HG03378 (cell line): ENCODE measurements at regions not wholly inside any gene's neighbourhood (a gene's known extent, or its start where the extent isn't known, plus 50 kb on each side); places are given as distances from the start of the nearest gene placed in this dataset.
"Not testable (repeated sequence)": the region's sequence is repeated elsewhere in the genome, so short reads cannot be mapped to it uniquely, and the experiment has no call there.

Experiments used
- ATAC-seq: cut with Tn5 transposase; IDR thresholded peaks from one replicate; pipeline ENCODE4 v1.9.1; 2021; ENCODE audit warnings: mild to moderate bottlenecking, moderate library complexity; ENCODE audit not compliant: unreplicated experiment

- no peak for ATAC-seq
Measured at GRCh38 chr4:27620886-27621285, 760.2 kb downstream of the STIM2 start.

GRCh38 chr4:27624749-27625148, 764.1 kb downstream of the STIM2 start:
- ATAC-seq = no peak

GRCh38 chr4:27628609-27629008, 768.0 kb downstream of the STIM2 start:
- no peak for ATAC-seq

- ATAC-seq = no peak
Measured at GRCh38 chr4:27629532-27630225, 769.0 kb downstream of the STIM2 start.

- peak; percentile 79 for ATAC-seq
Measured at GRCh38 chr4:27635936-27636913, 775.6 kb downstream of the STIM2 start.

GRCh38 chr4:27638163-27638915, 777.7 kb downstream of the STIM2 start:
- no peak for ATAC-seq

- no peak for ATAC-seq
Measured at GRCh38 chr4:27643101-27643500, 782.5 kb downstream of the STIM2 start.

- ATAC-seq = no peak
Measured at GRCh38 chr4:27648416-27648815, 787.8 kb downstream of the STIM2 start.

- ATAC-seq = no peak
Measured at GRCh38 chr4:27662426-27662825, 801.8 kb downstream of the STIM2 start.

- ATAC-seq = no peak
Measured at GRCh38 chr4:27666943-27667342, 806.3 kb downstream of the STIM2 start.

- no peak for ATAC-seq
Measured at GRCh38 chr4:27668001-27668400, 807.4 kb downstream of the STIM2 start.

GRCh38 chr4:27678027-27678426, 817.4 kb downstream of the STIM2 start:
- ATAC-seq = no peak

- ATAC-seq = peak; percentile 91
Measured at GRCh38 chr4:27684610-27685011, 824.0 kb downstream of the STIM2 start.

GRCh38 chr4:27685091-27685490, 824.5 kb downstream of the STIM2 start:
- no peak for ATAC-seq

- ATAC-seq = no peak
Measured at GRCh38 chr4:27685947-27686346, 825.3 kb downstream of the STIM2 start.

- peak; percentile 92 for ATAC-seq
Measured at GRCh38 chr4:27692158-27692557, 831.5 kb downstream of the STIM2 start.

GRCh38 chr4:27692868-27693634, 832.4 kb downstream of the STIM2 start:
- no peak for ATAC-seq

- ATAC-seq = not testable (repeated sequence)
Measured at GRCh38 chr4:27696257-27696656, 835.6 kb downstream of the STIM2 start.

- no peak for ATAC-seq
Measured at GRCh38 chr4:27701606-27702005, 841.0 kb downstream of the STIM2 start.

- no peak for ATAC-seq
Measured at GRCh38 chr4:27702730-27703431, 842.2 kb downstream of the STIM2 start.
